Adrenal gland (tissue), 9 donors: ENCODE measurements at regions not wholly inside any gene's neighbourhood (a gene's known extent, or its start where the extent isn't known, plus 50 kb on each side); places are given as distances from the start of the nearest gene placed in this dataset.

ENCODE experiments used
- DNase-seq, 7 donors: peaks; one replicate each; pipeline ENCODE4 v3.0.0-alpha.2; 2019 to 2020
- H3K27ac ChIP-seq, 5 donors: fragments of 200-600 bp; sonication (generic) in 4 of 5; 1 replicate in 3 of 5; 2 replicates in 2 of 5; pipeline versions ENCODE4 v1.5.1 to v1.8.0; 2016 to 2020; ENCODE audit warnings: mild to moderate bottlenecking in 1 of 5
- H3K27me3 ChIP-seq: fragments of 200-600 bp; 2 replicates; pipeline ENCODE4 v1.8.0; 2021
- H3K36me3 ChIP-seq, 2 donors: fragments of 200-600 bp; replicated peaks in 1 of 2; 1 replicate in 1 of 2; 2 replicates in 1 of 2; pipeline versions ENCODE4 v1.5.1 to v1.8.0; 2018 to 2022
- H3K4me1 ChIP-seq, 2 donors: fragments of 200-600 bp; replicated peaks in 1 of 2; 1 replicate in 1 of 2; 2 replicates in 1 of 2; pipeline versions ENCODE4 v1.5.1 to v1.8.0; 2018 to 2021
- H3K4me3 ChIP-seq, 4 donors: fragments of 200-600 bp; sonication (generic) in 3 of 4; one replicate each; pipeline ENCODE4 v1.5.1; 2016 to 2018
- H3K9me3 ChIP-seq, 3 donors: fragments of 200-600 bp; sonication (generic) in 1 of 3; replicated peaks in 1 of 3; 1 replicate in 2 of 3; 2 replicates in 1 of 3; pipeline versions ENCODE4 v1.5.1 to v1.8.0; 2016 to 2021
- POLR2A ChIP-seq, 2 donors: fragments of 450-650 bp; IDR thresholded peaks; one replicate each; pipeline ENCODE4 v1.6.1; 2017; ENCODE audit warnings: antibody characterized with exemption in 2 of 2, mild to moderate bottlenecking in 2 of 2, moderate library complexity in 1 of 2
- WGBS, 4 donors: extraction: QIAGEN DNeasy Blood & Tissue Kit in 2 of 4; methylation state at CpG; one replicate each; pipeline versions ENCODE4 v1.1.5 to v1.1.7; 2013 to 2017; 5-methylcytosine and 5-hydroxymethylcytosine counted together
- intact Hi-C, 2 donors: fragments of 100-400 bp; cut with DNase I; formaldehyde crosslinking; loops; one replicate each; pipeline versions ENCODE4 v1.14.1 to v1.15.0; 2022 to 2023
- TF ChIP-seq, protein P1 (sequence below), 6 experiments: fragments of 450-650 bp in 4 of 6; fragments of 200-600 bp in 2 of 6; sonication (generic) in 1 of 6; IDR thresholded peaks; 1 replicate in 5 of 6; 2 replicates in 1 of 6; pipeline versions ENCODE4 v1.5.1 to v1.8.0; 2016 to 2021; ENCODE audit warnings: antibody characterized with exemption in 6 of 6, mild to moderate bottlenecking in 2 of 6, moderate library complexity in 1 of 6
- donor health status: healthy with polysubstance abuse.
- donor health status: Bipolar disorder and iron deficiency.
- donor health status: DM: yes; HTN: yes; CAD: no.
- donor health status: DM: no; HTN: no; CAD: no.
- donor health status: DM: no; HTN: no; CAD: no.

DNA sequence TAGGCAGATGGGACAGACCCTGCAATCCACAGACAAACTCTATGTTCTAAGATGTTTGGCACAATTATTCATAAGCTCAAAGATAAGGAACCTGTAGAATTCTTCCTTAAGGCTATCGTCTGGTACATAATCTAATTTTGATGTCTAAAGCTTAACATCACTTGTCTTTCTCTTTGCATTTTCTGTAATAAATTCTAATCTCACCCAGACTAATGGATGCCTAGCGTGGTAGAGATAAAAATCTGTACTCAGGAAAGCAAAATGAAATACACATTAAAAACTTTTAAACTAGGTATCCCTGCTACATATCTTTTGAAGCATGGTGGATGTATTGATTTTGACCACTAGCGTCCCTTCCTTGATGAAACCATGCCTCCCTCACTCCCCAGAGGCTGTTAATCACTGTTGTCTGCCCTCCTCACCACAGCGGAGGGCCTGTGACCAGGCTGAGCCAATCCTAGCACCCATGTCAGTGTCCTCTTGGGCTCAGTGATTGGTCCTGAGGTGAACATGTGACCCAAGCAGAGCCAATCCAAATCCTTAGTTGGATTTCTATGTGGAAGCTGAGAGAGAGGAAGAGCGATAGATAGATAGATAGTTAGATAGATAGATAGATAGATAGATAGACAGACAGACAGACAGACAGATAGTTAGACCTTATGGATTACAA lies 82.2 kb upstream of the GRK3 start:
- Histone ChIP-seq H3K27ac (no peak overlapping the region), H3K27me3 (no peaks in the 10 kb centered on the region), H3K4me1 (peaks cover 5 to 9% of the 10 kb centered on the region in 2 donors), H3K36me3 (no peaks in the 10 kb centered on the region), H3K9me3 (no peaks in the 10 kb centered on the region), H3K4me3 (no peak overlapping the region)
- intact Hi-C loops = no loop called here
- WGBS, 4 donors = 71 to 95% (median 88%) methylated on average over 5 of the region's 5 CpGs
- DNase-seq = peak in 1 of 7 donors; percentile 62
- TF ChIP-seq POLR2A (IDR thresholded peaks at IDR 0.05) = no peak
- TF ChIP-seq, protein P1, sequence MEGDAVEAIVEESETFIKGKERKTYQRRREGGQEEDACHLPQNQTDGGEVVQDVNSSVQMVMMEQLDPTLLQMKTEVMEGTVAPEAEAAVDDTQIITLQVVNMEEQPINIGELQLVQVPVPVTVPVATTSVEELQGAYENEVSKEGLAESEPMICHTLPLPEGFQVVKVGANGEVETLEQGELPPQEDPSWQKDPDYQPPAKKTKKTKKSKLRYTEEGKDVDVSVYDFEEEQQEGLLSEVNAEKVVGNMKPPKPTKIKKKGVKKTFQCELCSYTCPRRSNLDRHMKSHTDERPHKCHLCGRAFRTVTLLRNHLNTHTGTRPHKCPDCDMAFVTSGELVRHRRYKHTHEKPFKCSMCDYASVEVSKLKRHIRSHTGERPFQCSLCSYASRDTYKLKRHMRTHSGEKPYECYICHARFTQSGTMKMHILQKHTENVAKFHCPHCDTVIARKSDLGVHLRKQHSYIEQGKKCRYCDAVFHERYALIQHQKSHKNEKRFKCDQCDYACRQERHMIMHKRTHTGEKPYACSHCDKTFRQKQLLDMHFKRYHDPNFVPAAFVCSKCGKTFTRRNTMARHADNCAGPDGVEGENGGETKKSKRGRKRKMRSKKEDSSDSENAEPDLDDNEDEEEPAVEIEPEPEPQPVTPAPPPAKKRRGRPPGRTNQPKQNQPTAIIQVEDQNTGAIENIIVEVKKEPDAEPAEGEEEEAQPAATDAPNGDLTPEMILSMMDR (IDR thresholded peaks at IDR 0.05) = no peak

- peak in 6 of 7 donors; percentile 30 to 68 (median 44) for DNase-seq
- no peak overlapping the region for H3K4me3 ChIP-seq
- intact Hi-C loops = no loop called here
- no peak overlapping the region for H3K27ac ChIP-seq
- no peaks in the 10 kb centered on the region for H3K9me3 ChIP-seq
- WGBS, 4 donors = 30 to 61% (median 58%) methylated on average over 3 of the region's 3 CpGs
- no peaks in the 10 kb centered on the region for H3K36me3 ChIP-seq
- H3K4me1 ChIP-seq = peaks cover 5 to 12% of the 10 kb centered on the region in 2 donors
- no peaks in the 10 kb centered on the region for H3K27me3 ChIP-seq
- TF ChIP-seq, protein P1 (IDR thresholded peaks at IDR 0.05) = no peak
- no peak for TF ChIP-seq POLR2A (IDR thresholded peaks at IDR 0.05)
These were observed 81.4 kb upstream of the GRK3 start for GRCh38 chr22:25482868-25483639.

DNA sequence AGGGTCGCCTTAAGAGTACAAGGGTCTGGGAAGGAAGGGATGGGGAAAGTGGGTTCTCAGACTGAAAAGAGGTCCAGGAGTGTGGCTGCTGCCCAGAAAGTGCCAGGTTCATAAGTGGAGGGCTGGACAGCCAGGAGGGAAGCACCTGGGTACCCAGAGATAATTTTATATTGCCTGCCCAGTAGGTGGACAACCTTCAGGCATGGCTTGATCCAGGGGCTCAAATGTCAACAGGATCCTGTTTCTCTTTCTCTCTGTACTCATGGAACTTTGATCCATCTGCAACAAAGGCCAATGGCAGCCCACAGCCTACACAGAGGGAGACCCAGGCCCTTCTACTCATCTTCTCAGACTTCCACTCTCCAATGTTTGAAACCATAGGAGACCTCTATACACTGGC lies 80.5 kb upstream of the GRK3 start:
- Histone ChIP-seq H3K27ac (no peak overlapping the region), H3K9me3 (no peaks in the 10 kb centered on the region), H3K36me3 (no peaks in the 10 kb centered on the region), H3K27me3 (no peaks in the 10 kb centered on the region), H3K4me1 (peaks cover 5 to 21% of the 10 kb centered on the region in 2 donors), H3K4me3 (no peak overlapping the region)
- no peak for DNase-seq
- 95 to 98% (median 97%) methylated on average over 1 of the region's 1 CpG for WGBS, 4 donors
- intact Hi-C loops = no loop called here
- TF ChIP-seq POLR2A (IDR thresholded peaks at IDR 0.05) = no peak
- TF ChIP-seq, protein P1 (IDR thresholded peaks at IDR 0.05) = no peak

DNA sequence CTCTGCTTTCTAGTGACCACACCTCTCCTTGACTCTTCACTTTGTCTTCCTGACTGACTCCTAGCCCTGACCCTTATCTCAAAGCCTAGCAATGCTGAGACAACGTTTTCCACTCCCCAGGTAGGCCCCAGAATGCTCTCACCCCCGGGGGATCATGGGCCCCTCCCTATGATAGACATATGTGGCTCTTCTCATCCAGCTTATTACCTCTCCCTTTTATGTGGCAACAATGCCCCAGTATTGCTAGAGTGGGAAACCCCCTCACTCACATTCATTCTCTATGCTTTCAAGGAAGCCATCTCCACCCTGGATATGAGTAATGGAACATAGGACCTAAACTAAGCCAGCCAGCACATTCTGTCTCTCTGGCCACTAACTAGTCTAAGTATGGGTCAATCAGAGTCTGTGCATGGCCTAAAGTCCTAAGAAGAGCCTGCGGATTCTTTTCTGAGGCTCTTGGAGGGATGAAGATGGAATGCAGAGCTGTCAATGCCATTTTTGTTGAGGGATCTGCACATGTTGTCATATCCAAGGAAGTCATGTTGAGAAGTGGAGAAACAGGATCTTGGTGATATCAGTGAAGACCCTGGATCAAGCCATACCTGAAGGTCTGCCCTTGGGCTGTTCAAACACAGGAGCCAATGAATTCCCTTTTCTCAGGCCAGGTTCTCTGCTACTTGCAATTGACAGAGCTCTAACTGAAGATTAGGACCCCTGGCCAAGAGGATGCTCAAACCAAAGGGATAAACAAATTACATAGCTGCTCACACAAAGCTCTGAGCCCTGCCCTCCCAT lies 79.8 kb upstream of the GRK3 start:
- 79 to 95% (median 88%) methylated on average over 3 of the region's 3 CpGs for WGBS, 4 donors

More for the DNA sequence above, 79.8 kb upstream of the GRK3 start:
- Histone ChIP-seq H3K9me3 (no peaks in the 10 kb centered on the region), H3K27me3 (no peaks in the 10 kb centered on the region), H3K27ac (no peak overlapping the region), H3K36me3 (no peaks in the 10 kb centered on the region), H3K4me1 (peaks cover 5 to 21% of the 10 kb centered on the region in 2 donors), H3K4me3 (no peak overlapping the region)
- TF ChIP-seq, protein P1 (IDR thresholded peaks at IDR 0.05) = no peak
- TF ChIP-seq POLR2A (IDR thresholded peaks at IDR 0.05) = no peak
- intact Hi-C loops = no loop called here
- DNase-seq = no peak
